Panc1 (cell line): ENCODE measurements at regions not wholly inside any gene's neighbourhood (a gene's known extent, or its start where the extent isn't known, plus 50 kb on each side); places are given as distances from the start of the nearest gene placed in this dataset.

ENCODE experiments used
- ATAC-seq: fragments of 200-7000 bp; cut with Tn5 transposase; 2 replicates; pipeline ENCODE4 v1.9.1; 2020; ENCODE audit warnings: mild to moderate bottlenecking, moderate library complexity
- BruUV-seq: library from RNA; stranded (reverse); fragments of 400-500 nt; replicated peaks from 2 replicates; lab custom pipeline; 2021; lab: Mats Ljungman, UMichigan
- CTCF ChIA-PET: fragments of 300-600 bp; sonication (Branson Sonifier 250); formaldehyde crosslinking; loops from one replicate; lab custom pipeline; 2022; ENCODE audit warnings: antibody characterized with exemption; lab: Charles Lee
- POLR2A ChIA-PET: fragments of 300-600 bp; sonication (Branson Sonifier 250); formaldehyde crosslinking; loops from one replicate; lab custom pipeline; 2022; ENCODE audit warnings: antibody characterized with exemption; lab: Charles Lee
- DNase-seq: peaks from one replicate; pipeline ENCODE4 v3.0.0-alpha.2; 2010; ENCODE audit warnings: low read depth, low spot score
- H3K27ac ChIP-seq: 2 replicates; pipeline ENCODE4 v1.5.1; 2011; ENCODE audit warnings: mild to moderate bottlenecking, low read length, inconsistent platforms
- H3K27me3 ChIP-seq: fragments of 200-500 bp; sonication (Bioruptor generic); 2 replicates; pipeline ENCODE4 v1.6.0; 2014; ENCODE audit warnings: low read length, inconsistent platforms; ENCODE audit not compliant: control insufficient read depth, insufficient read depth
- H3K36me3 ChIP-seq: fragments of 200-500 bp; sonication (Bioruptor generic); 2 replicates; pipeline ENCODE4 v1.5.1; 2014; ENCODE audit warnings: inconsistent platforms, mild to moderate bottlenecking, low read length, moderate library complexity; ENCODE audit not compliant: control insufficient read depth, insufficient read depth
- H3K4me1 ChIP-seq: 2 replicates; pipeline ENCODE4 v1.5.1; 2011; ENCODE audit warnings: inconsistent platforms, mild to moderate bottlenecking, low read length, moderate library complexity; ENCODE audit not compliant: control insufficient read depth, insufficient read depth
- H3K4me3 ChIP-seq, 2 experiments: 2 replicates each; pipeline ENCODE4 v1.5.1; 2011 to 2012; ENCODE audit warnings: low read depth in 2 of 2, low read length in 2 of 2, mild to moderate bottlenecking in 2 of 2, inconsistent platforms in 1 of 2, moderate library complexity in 1 of 2
- H3K9me3 ChIP-seq: fragments of 200-500 bp; sonication (Bioruptor generic); 2 replicates; pipeline ENCODE4 v1.5.1; 2014; ENCODE audit warnings: low read depth, mild to moderate bottlenecking, inconsistent platforms, low read length, moderate library complexity; ENCODE audit not compliant: control insufficient read depth, insufficient read depth
- POLR2AphosphoS5 ChIP-seq: IDR thresholded peaks from 2 replicates; pipeline ENCODE4 v1.6.1; 2012; ENCODE audit warnings: mild to moderate bottlenecking, low read depth, low read length, moderate library complexity
- SIN3A ChIP-seq: IDR thresholded peaks from 2 replicates; pipeline ENCODE4 v1.6.1; 2012; ENCODE audit warnings: low read depth, mild to moderate bottlenecking, low read length, moderate library complexity, borderline replicate concordance; ENCODE audit not compliant: insufficient read depth
- TCF7L2 ChIP-seq: IDR thresholded peaks from 2 replicates; pipeline ENCODE4 v1.6.1; 2011; ENCODE audit warnings: mild to moderate bottlenecking, low read depth, low read length, inconsistent platforms
- in situ Hi-C: cut with HindIII; loops from 2 replicates; pipeline ENCODE4 v1.10.0; 2016; ENCODE audit warnings: low sequenced_read_pairs, low pct_unique_long_range_greater_than_20kb
- intact Hi-C: fragments of 100-400 bp; cut with micrococcal nuclease; formaldehyde crosslinking; loops from one replicate; pipeline ENCODE4 v1.10.0; 2022; ENCODE audit not compliant: unreplicated experiment
- TF ChIP-seq, protein P1 (sequence below): fragments of 450-650 bp; IDR thresholded peaks from 2 replicates; pipeline ENCODE4 v1.5.1; 2017; ENCODE audit warnings: mild to moderate bottlenecking
- TF ChIP-seq, protein P2 (sequence below), 2 experiments: IDR thresholded peaks; 2 replicates each; pipeline ENCODE4 v1.6.1; 2011 to 2012; ENCODE audit warnings: low read depth in 2 of 2, control low read depth in 1 of 2, low read length in 1 of 2, mild to moderate bottlenecking in 1 of 2, moderate library complexity in 1 of 2; ENCODE audit not compliant: insufficient read depth in 1 of 2

DNA sequence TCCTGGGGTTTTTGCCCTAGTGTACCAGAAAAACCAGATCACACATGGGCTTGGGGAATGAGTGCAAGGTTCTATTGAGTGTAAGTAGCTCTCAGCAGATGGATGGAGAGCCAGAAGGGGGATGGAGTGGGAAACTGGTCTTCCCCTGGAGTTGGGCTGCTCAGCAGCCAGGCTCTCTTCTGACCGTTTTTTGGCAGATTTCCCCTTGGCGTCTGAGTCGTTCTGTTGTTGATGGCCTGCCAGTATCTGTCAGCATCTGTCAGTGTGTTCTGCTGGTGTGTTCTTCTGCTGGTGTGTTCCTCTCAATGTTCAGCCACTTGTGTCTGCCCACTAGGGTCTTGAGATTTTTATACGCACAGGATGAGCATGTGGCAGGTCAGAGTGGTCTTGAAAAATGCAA is 633.9 kb upstream of the CPEB2 start:
- BruUV-seq, result no TSS peak
- Histone ChIP-seq H3K9me3 (no peaks in the 10 kb centered on the region), H3K4me3 (no peak overlapping the region), H3K27ac (no peak overlapping the region), H3K27me3 (no peaks in the 10 kb centered on the region), H3K36me3 (no peaks in the 10 kb centered on the region), H3K4me1 (no peaks in the 10 kb centered on the region)
- intact Hi-C loops, result no loop called here
- TF ChIP-seq, protein P1, sequence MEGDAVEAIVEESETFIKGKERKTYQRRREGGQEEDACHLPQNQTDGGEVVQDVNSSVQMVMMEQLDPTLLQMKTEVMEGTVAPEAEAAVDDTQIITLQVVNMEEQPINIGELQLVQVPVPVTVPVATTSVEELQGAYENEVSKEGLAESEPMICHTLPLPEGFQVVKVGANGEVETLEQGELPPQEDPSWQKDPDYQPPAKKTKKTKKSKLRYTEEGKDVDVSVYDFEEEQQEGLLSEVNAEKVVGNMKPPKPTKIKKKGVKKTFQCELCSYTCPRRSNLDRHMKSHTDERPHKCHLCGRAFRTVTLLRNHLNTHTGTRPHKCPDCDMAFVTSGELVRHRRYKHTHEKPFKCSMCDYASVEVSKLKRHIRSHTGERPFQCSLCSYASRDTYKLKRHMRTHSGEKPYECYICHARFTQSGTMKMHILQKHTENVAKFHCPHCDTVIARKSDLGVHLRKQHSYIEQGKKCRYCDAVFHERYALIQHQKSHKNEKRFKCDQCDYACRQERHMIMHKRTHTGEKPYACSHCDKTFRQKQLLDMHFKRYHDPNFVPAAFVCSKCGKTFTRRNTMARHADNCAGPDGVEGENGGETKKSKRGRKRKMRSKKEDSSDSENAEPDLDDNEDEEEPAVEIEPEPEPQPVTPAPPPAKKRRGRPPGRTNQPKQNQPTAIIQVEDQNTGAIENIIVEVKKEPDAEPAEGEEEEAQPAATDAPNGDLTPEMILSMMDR, result no peak
- TF ChIP-seq POLR2AphosphoS5, result no peak
- no peak for TF ChIP-seq SIN3A
- TF ChIP-seq, protein P2, sequence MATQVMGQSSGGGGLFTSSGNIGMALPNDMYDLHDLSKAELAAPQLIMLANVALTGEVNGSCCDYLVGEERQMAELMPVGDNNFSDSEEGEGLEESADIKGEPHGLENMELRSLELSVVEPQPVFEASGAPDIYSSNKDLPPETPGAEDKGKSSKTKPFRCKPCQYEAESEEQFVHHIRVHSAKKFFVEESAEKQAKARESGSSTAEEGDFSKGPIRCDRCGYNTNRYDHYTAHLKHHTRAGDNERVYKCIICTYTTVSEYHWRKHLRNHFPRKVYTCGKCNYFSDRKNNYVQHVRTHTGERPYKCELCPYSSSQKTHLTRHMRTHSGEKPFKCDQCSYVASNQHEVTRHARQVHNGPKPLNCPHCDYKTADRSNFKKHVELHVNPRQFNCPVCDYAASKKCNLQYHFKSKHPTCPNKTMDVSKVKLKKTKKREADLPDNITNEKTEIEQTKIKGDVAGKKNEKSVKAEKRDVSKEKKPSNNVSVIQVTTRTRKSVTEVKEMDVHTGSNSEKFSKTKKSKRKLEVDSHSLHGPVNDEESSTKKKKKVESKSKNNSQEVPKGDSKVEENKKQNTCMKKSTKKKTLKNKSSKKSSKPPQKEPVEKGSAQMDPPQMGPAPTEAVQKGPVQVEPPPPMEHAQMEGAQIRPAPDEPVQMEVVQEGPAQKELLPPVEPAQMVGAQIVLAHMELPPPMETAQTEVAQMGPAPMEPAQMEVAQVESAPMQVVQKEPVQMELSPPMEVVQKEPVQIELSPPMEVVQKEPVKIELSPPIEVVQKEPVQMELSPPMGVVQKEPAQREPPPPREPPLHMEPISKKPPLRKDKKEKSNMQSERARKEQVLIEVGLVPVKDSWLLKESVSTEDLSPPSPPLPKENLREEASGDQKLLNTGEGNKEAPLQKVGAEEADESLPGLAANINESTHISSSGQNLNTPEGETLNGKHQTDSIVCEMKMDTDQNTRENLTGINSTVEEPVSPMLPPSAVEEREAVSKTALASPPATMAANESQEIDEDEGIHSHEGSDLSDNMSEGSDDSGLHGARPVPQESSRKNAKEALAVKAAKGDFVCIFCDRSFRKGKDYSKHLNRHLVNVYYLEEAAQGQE (IDR thresholded peaks at IDR 0.05; ENCODE audit: insufficient read depth in 1 of 2, low read depth in 2 of 2, low read length in 1 of 2), result no peak
- TF ChIP-seq TCF7L2, result no peak
- no peak for ATAC-seq
- DNase-seq, result no peak
- CTCF ChIA-PET, result no interaction called here
- POLR2A ChIA-PET, result no interaction called here
- in situ Hi-C loops, result no loop called here

DNA sequence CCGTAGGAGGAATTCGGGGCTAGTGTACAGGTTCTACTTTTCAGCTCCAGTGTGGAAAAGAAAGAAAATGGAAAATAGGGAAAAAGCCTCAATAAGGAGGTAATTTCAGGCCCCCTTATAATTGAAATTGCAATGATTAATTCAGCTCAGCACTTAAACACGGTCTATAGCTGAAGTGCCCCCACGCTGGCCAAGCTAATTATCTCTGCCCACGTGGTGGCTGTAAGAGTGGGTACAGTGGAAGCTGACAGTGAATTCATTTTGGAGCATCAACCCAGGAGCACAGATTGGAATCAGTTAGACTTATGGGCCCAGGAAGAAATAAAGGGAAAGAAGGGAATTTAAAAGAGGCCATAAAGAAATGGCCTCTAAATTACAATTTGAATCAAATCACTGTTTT is 631.1 kb upstream of the CPEB2 start:
- ATAC-seq (no peak), DNase-seq (no peak)
- CTCF ChIA-PET, result interaction anchor here (0.5 kb wide), 1 partner anchor 102 kb away, joined by 3 read pairs; no protein-coding TSS in a partner anchor
- Histone ChIP-seq H3K27me3 (no peaks in the 10 kb centered on the region), H3K36me3 (no peaks in the 10 kb centered on the region), H3K9me3 (no peaks in the 10 kb centered on the region), H3K4me1 (no peaks in the 10 kb centered on the region), H3K27ac (no peak overlapping the region), H3K4me3 (no peak overlapping the region)
- intact Hi-C loops (no loop called here), in situ Hi-C loops (no loop called here)
- POLR2A ChIA-PET, result no interaction called here
- BruUV-seq, result no TSS peak
- TF ChIP-seq TCF7L2, result no peak
- no peak for TF ChIP-seq POLR2AphosphoS5
- no peak for TF ChIP-seq SIN3A
- TF ChIP-seq, protein P1, result no peak
- TF ChIP-seq, protein P2 (IDR thresholded peaks at IDR 0.05; ENCODE audit: insufficient read depth in 1 of 2, low read depth in 2 of 2, low read length in 1 of 2), result no peak
